Stimulated activated naive B cell treated with anti-CD40 and anti-IgM and Interleukin-4, amounts not matched to agents 10 μg/mL and 1 μg/mL and 100 μg/mL, for 72 hours (primary cell): ENCODE measurements at regions not wholly inside any gene's neighbourhood (a gene's known extent, or its start where the extent isn't known, plus 50 kb on each side); places are given as distances from the start of the nearest gene placed in this dataset.
"Not testable (repeated sequence)": the region's sequence is repeated elsewhere in the genome, so short reads cannot be mapped to it uniquely, and the experiment has no call there.

Source experiments
- ATAC-seq, 2 donors: fragments of 150-1000 bp; cut with Tn5 transposase; replicated peaks; 2 replicates each; pipeline ENCODE4 v1.10.0; 2021; ENCODE audit warnings: moderate library complexity in 1 of 2
- DNase-seq: peaks from one replicate; pipeline ENCODE4 v3.0.0; 2021
- H3K27ac Mint-ChIP-seq: one replicate; pipeline ENCODE4 v1.8.0; 2022; ENCODE audit warnings: mild to moderate bottlenecking, mixed read lengths
- H3K27me3 Mint-ChIP-seq, 2 donors: one replicate each; pipeline ENCODE4 v1.8.0; 2022; ENCODE audit warnings: mixed read lengths in 2 of 2
- H3K36me3 Mint-ChIP-seq, 2 donors: one replicate each; pipeline ENCODE4 v1.8.0; 2022; ENCODE audit warnings: mixed read lengths in 2 of 2, mild to moderate bottlenecking in 1 of 2
- H3K4me1 Mint-ChIP-seq, 2 donors: one replicate each; pipeline ENCODE4 v1.8.0; 2022; ENCODE audit warnings: mixed read lengths in 2 of 2, mild to moderate bottlenecking in 1 of 2
- H3K4me3 Mint-ChIP-seq, 2 donors: one replicate each; pipeline ENCODE4 v1.8.0; 2022; ENCODE audit warnings: mild to moderate bottlenecking in 2 of 2, mixed read lengths in 2 of 2, moderate library complexity in 1 of 2
- H3K9me3 Mint-ChIP-seq, 2 donors: one replicate each; pipeline ENCODE4 v1.8.0; 2022; ENCODE audit warnings: mixed read lengths in 2 of 2, mild to moderate bottlenecking in 1 of 2

DNA sequence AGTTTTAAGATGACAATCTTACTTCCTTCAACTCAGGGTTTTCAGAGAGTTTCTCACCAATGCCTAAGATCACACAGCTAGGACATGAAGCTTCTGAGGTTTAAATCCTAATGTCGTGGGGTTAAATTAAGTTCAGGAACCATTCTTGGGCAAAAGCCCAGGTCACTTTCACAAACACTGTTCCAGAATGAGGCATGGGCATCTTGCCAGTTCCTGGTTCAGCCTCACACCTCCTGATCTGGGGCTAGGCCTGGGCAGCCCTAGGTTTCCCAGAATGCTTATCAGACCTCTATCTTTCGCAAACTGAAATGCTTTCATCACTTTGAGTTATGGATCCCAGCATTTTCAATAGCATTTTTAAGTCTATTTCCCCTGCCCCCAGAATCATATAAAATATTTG is 224.8 kb upstream of the EDA2R start:
- Mint-ChIP-seq H3K4me3 (no peak overlapping the region), H3K27me3 (no peaks in the 10 kb centered on the region), H3K27ac (no peak overlapping the region), H3K9me3 (peaks cover 9 to 12% of the 10 kb centered on the region in 2 donors), H3K4me1 (no peaks in the 10 kb centered on the region), H3K36me3 (peaks cover 0 to 1% of the 10 kb centered on the region in 2 donors)
- DNase-seq (no peak), ATAC-seq (no peak)

DNA sequence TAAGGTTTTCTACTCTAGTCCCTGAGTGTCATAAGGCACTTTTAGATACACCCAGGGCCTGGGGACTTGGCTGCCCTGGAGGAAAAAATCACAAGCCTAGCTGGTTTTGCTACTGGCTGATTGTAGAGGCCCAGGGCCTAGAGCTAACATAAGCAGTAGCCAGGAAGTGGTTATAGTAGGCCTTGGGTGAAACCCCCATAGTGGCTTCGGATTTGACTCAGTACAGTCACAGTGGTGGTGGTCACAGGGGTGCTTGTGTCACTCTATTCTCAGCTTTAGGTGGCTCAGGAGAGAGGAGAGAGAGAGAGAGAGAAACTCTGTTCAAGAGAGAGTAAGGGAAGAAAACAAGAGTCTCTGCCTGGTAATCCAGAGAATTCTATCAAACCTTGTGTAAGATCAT is 194.5 kb upstream of the EDA2R start:
- Mint-ChIP-seq H3K27me3 (no peaks in the 10 kb centered on the region), H3K4me3 (no peak overlapping the region), H3K36me3 (no peaks in the 10 kb centered on the region), H3K9me3 (peaks cover 0 to 2% of the 10 kb centered on the region in 2 donors), H3K27ac (no peak overlapping the region), H3K4me1 (no peaks in the 10 kb centered on the region)
- ATAC-seq (peak in 1 of 2 donors; percentile 43), DNase-seq (no peak)

- Mint-ChIP-seq H3K27me3 (peaks cover 0 to 3% of the 10 kb centered on the region in 2 donors), H3K4me1 (no peaks in the 10 kb centered on the region), H3K4me3 (no peak overlapping the region), H3K36me3 (no peaks in the 10 kb centered on the region), H3K9me3 (peaks cover 3% of the 10 kb centered on the region in 2 donors), H3K27ac (no peak overlapping the region)
- ATAC-seq (no peak), DNase-seq (no peak)
Observed at GRCh38 chrX:66815227-66815626, 176.3 kb upstream of the EDA2R start.

- DNase-seq, H3K27me3 Mint-ChIP-seq, H3K27ac Mint-ChIP-seq, H3K36me3 Mint-ChIP-seq, H3K4me3 Mint-ChIP-seq, ATAC-seq, H3K4me1 Mint-ChIP-seq: not testable (repeated sequence)
- H3K9me3 Mint-ChIP-seq = peaks cover 9 to 16% of the 10 kb centered on the region in 2 donors
Observed at GRCh38 chrX:66794514-66794913, 155.6 kb upstream of the EDA2R start.

GRCh38 chrX:66766318-66766717 is 127.4 kb upstream of the EDA2R start:
- Mint-ChIP-seq H3K27ac (no peak overlapping the region), H3K4me1 (no peaks in the 10 kb centered on the region), H3K27me3 (no peaks in the 10 kb centered on the region), H3K36me3 (no peaks in the 10 kb centered on the region), H3K4me3 (no peak overlapping the region), H3K9me3 (peaks cover 0 to 4% of the 10 kb centered on the region in 2 donors)
- ATAC-seq (no peak), DNase-seq (no peak)

DNA sequence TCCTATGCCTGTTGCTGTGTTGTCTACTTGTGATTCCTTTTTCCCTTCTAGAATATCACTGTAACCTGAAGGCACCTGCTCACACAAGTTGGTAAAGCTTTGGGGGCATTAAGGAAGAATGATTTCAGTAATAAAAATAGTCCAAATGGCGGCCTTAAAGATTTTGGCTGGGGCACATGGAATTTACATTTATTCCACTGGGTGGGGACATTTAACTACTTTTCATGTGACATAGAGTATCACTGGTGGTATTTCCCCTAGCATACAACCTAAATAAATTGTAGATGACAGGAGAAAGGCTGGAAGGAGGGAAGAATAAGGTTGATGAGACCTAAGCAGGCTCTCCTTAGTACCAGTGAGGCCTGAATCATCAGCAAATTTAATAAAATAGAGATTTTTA is 121.8 kb upstream of the EDA2R start:
- Mint-ChIP-seq H3K4me3 (no peak overlapping the region), H3K27me3 (no peaks in the 10 kb centered on the region), H3K4me1 (no peaks in the 10 kb centered on the region), H3K36me3 (no peaks in the 10 kb centered on the region), H3K9me3 (peaks cover 0 to 3% of the 10 kb centered on the region in 2 donors), H3K27ac (no peak overlapping the region)
- no peak for DNase-seq
- ATAC-seq = no peak

GRCh38 chrX:66756717-66757116 is 117.8 kb upstream of the EDA2R start:
- no peak for ATAC-seq
- DNase-seq = no peak
- Mint-ChIP-seq H3K27me3 (no peaks in the 10 kb centered on the region), H3K4me1 (no peaks in the 10 kb centered on the region), H3K9me3 (no peaks in the 10 kb centered on the region), H3K4me3 (no peak overlapping the region), H3K36me3 (no peaks in the 10 kb centered on the region), H3K27ac (no peak overlapping the region)

DNA sequence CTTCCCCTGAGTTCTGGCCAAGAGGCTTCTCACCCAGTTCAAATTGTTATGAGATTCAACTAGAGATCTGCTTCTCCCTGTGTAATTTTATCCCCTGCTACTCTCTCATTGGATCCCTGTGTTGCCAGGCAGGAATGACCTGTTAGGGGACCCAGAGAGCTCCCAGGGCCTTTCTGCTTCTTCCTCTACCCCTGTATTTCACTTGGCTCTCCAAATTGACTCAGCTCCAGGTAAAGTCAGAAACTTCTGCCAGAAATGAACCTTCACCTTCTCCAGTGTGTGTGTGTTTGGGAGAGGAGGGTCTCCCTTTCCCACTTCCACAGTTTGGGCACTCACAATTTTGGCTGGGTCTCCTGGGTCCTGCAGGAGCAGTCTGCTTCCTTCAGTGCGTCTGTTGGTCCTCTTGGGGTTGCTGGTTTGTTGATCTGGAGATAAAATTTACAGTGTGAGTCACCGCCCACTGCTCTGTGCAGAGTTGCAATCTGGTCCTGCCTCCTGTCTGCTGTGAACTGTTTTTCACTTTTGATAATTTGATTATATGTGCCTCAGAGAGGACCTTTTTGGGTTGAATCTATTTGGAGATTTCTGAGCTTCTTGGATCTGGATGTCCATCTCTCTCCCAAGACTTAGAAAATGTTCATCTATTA is 112.4 kb upstream of the EDA2R start:
- Mint-ChIP-seq H3K4me1 (no peaks in the 10 kb centered on the region), H3K36me3 (no peaks in the 10 kb centered on the region), H3K4me3 (no peak overlapping the region), H3K27me3 (peaks cover 0 to 5% of the 10 kb centered on the region in 2 donors), H3K27ac (no peak overlapping the region), H3K9me3 (peaks cover 2 to 4% of the 10 kb centered on the region in 2 donors)
- ATAC-seq (no peak), DNase-seq (no peak)

GRCh38 chrX:66744519-66744918 is 105.6 kb upstream of the EDA2R start:
- not testable (repeated sequence) for ATAC-seq, H3K27me3 Mint-ChIP-seq, H3K4me3 Mint-ChIP-seq, H3K36me3 Mint-ChIP-seq, DNase-seq, H3K27ac Mint-ChIP-seq, H3K4me1 Mint-ChIP-seq
- H3K9me3 Mint-ChIP-seq = peaks cover 5 to 24% of the 10 kb centered on the region in 2 donors

DNA sequence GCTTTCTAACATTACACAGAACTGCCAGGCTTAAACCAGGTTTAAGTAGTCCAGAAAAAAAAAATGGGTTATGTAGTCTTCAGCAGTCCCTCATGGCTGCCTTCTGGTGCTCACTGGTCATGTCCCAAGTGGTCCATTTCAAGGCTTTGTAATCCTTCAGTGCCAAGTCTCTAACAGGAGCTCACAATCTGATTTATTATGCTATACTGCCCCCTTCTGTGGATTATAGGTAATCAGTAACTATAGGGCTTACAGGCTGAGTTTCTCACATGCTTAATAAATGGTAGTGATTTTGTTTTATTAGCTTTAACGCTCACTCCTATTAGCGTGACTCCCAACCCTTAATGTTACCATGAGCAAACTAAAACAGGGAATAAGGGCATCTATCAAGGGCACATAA is 92.5 kb upstream of the EDA2R start:
- DNase-seq (no peak), ATAC-seq (peak; percentile 52 to 85)
- H3K4me3 Mint-ChIP-seq = no peak overlapping the region
- H3K36me3 Mint-ChIP-seq = no peaks in the 10 kb centered on the region
- no peaks in the 10 kb centered on the region for H3K9me3 Mint-ChIP-seq
- peaks cover 0 to 4% of the 10 kb centered on the region in 2 donors for H3K27me3 Mint-ChIP-seq
- H3K4me1 Mint-ChIP-seq = peaks cover 2 to 4% of the 10 kb centered on the region in 2 donors
- no peak overlapping the region for H3K27ac Mint-ChIP-seq

DNA sequence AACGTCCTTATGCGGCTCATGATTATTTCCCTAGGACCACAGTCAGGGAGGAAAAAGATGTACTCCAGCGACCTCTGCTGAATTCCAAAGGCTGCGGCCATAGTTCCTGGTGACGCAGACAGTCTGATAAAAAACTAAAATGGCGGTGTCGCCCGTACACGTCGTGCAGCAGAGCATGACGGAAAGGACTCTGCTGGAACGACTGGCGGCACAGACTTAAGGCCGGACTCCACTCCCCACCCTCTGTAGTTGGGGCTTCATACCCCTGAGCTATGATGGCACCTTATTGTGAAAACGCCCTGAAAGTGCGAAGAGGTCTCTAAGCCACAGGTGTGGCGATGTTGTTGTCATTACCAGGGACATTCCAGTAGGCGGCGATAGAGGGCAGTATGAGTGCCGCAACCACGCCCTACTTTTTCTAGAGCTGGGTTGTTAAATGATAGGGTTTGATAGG is 90.0 kb upstream of the EDA2R start:
- Mint-ChIP-seq H3K4me3 (peak overlapping the region; percentile 84), H3K9me3 (peaks cover 0 to 1% of the 10 kb centered on the region in 2 donors), H3K27me3 (peaks cover 6 to 7% of the 10 kb centered on the region in 2 donors), H3K4me1 (peaks cover 2 to 4% of the 10 kb centered on the region in 2 donors), H3K36me3 (no peaks in the 10 kb centered on the region), H3K27ac (no peak overlapping the region)
- ATAC-seq (peak; percentile 67 to 71), DNase-seq (peak; percentile 25)

DNA sequence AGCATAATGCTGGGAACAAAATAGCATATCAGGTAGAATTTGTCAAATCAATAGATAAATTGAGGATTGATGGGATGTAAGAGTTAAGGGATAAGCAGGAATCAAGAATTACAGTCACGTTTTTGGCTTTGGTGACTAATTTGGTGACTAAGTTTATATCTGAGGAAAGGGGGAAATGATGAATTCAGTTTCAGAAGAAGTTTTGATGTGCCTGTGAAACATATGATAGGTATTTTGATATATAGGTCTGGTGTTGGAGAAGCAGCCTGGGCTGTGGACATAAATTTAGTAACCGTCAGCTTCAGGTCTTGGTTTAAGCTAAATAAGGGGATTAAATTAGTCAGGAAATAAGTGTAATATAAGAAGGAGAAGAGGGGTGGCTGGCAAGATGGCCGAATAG is 79.0 kb upstream of the EDA2R start:
- no peak for ATAC-seq
- DNase-seq = no peak
- Mint-ChIP-seq H3K9me3 (peaks cover 2 to 8% of the 10 kb centered on the region in 2 donors), H3K27me3 (peaks cover 10 to 20% of the 10 kb centered on the region in 2 donors), H3K36me3 (no peaks in the 10 kb centered on the region), H3K4me1 (no peaks in the 10 kb centered on the region), H3K4me3 (no peak overlapping the region), H3K27ac (no peak overlapping the region)

DNA sequence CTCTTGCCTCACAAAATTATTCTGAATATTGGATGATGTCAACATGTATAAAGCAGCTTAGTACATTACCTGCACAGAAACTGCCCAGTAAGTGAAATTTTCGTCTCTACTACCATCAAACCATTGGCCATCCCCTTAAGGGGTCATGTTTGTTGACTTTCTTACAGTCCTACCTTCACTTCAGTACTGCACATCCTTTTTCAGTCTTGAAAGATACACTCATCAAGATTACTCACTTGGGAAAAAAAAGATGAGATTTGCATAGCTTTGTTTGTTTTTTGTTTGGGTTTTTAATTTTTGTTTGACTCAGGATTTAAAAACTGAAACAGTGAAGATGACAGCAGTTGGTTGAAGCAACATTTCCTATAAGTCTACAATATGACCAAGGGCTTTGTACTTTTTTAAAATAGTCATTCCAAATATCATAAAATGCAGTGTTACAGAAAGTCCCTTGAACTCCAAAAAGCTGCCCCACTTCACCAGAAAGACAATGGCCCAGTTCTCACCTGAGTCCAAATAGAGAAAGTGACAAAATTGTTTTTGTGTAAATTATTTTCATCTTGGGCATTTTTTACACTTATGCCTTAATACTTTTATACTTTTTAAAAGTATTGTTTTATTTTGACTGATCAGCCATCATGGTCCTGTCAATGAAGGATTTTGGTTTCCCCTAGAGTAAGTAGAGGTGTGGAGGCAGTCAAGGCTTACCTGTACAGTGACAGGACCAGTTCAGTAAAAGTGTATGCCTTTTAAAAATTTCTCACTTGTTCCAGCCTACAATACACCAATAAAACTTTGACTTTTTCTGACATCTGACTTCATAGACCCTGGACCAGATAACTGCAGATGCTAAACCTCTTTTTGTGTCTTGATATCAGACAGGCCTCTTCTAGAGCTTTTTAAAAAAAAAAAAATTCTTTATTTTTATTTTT is 59.7 kb upstream of the EDA2R start:
- Mint-ChIP-seq H3K4me3 (no peak overlapping the region), H3K36me3 (no peaks in the 10 kb centered on the region), H3K4me1 (no peaks in the 10 kb centered on the region), H3K27me3 (peaks cover 6 to 10% of the 10 kb centered on the region in 2 donors), H3K9me3 (peaks cover 3 to 5% of the 10 kb centered on the region in 2 donors), H3K27ac (no peak overlapping the region)
- DNase-seq (no peak), ATAC-seq (no peak)

DNA sequence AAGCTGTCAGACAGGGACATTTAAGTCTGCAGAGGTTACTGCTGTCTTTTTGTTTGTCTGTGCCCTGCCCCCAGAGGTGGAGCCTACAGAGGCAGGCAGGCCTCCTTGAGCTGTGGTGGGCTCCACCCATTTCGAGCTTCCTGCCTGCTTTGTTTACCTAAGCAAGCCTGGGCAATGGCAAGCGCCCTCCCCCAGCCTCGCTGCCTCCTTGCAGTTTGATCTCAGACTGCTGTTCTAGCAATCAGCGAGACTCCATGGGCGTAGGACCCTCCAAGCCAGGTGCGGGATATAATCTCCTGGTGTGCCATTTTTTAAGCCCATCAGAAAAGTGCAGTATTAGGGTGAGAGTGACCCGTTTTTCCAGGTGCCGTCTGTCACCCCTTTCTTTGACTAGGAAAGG is 53.6 kb upstream of the EDA2R start:
- H3K27ac Mint-ChIP-seq, H3K4me1 Mint-ChIP-seq, H3K27me3 Mint-ChIP-seq, ATAC-seq, H3K36me3 Mint-ChIP-seq, H3K4me3 Mint-ChIP-seq, DNase-seq: not testable (repeated sequence)
- H3K9me3 Mint-ChIP-seq = peaks cover 4 to 12% of the 10 kb centered on the region in 2 donors
